ENCODE measurements at regions not wholly inside any gene's neighbourhood (a gene's known extent, or its start where the extent isn't known, plus 50 kb on each side); places are given as distances from the start of the nearest gene placed in this dataset.

- no peak for DNase-seq (ENCODE audit: low read depth)
Observed at GRCh38 chr9:73583576-73583975, 431.9 kb downstream of the ANXA1 start.

GRCh38 chr9:73595036-73595545 lies 443.4 kb downstream of the ANXA1 start:
- no peak overlapping the region for H3K4me3 ChIP-seq (ENCODE audit: low read depth, low read length)
- TF ChIP-seq CTCF (conservative IDR thresholded peaks at IDR 0.05; ENCODE audit: low read depth, low read length): no peak
- DNase-seq (ENCODE audit: low read depth): no peak

More at GRCh38 chr9:73583576-73583975, 431.9 kb downstream of the ANXA1 start:
- TF ChIP-seq CTCF (conservative IDR thresholded peaks at IDR 0.05; ENCODE audit: low read depth, low read length): no peak
- no peak overlapping the region for H3K4me3 ChIP-seq (ENCODE audit: low read depth, low read length)

GRCh38 chr9:73596321-73596720 lies 444.7 kb downstream of the ANXA1 start:
- no peak for DNase-seq (ENCODE audit: low read depth)
- H3K4me3 ChIP-seq (ENCODE audit: low read depth, low read length): no peak overlapping the region
- no peak for TF ChIP-seq CTCF (conservative IDR thresholded peaks at IDR 0.05; ENCODE audit: low read depth, low read length)

GRCh38 chr9:73597039-73597438 lies 445.4 kb downstream of the ANXA1 start:
- DNase-seq (ENCODE audit: low read depth): no peak
- no peak for TF ChIP-seq CTCF (conservative IDR thresholded peaks at IDR 0.05; ENCODE audit: low read depth, low read length)

GRCh38 chr9:73597771-73598170 lies 446.1 kb downstream of the ANXA1 start:
- no peak for TF ChIP-seq CTCF (conservative IDR thresholded peaks at IDR 0.05; ENCODE audit: low read depth, low read length)
- no peak overlapping the region for H3K4me3 ChIP-seq (ENCODE audit: low read depth, low read length)
- no peak for DNase-seq (ENCODE audit: low read depth)

More at GRCh38 chr9:73597039-73597438, 445.4 kb downstream of the ANXA1 start:
- H3K4me3 ChIP-seq (ENCODE audit: low read depth, low read length): no peak overlapping the region

- no peak for DNase-seq (ENCODE audit: low read depth)
- no peak for TF ChIP-seq CTCF (conservative IDR thresholded peaks at IDR 0.05; ENCODE audit: low read depth, low read length)
- H3K4me3 ChIP-seq (ENCODE audit: low read depth, low read length): no peak overlapping the region
Observed at GRCh38 chr9:73609381-73609780, 457.7 kb downstream of the ANXA1 start.

- no peak overlapping the region for H3K4me3 ChIP-seq (ENCODE audit: low read depth, low read length)
- DNase-seq (ENCODE audit: low read depth): no peak
- no peak for TF ChIP-seq CTCF (conservative IDR thresholded peaks at IDR 0.05; ENCODE audit: low read depth, low read length)
Observed at GRCh38 chr9:73611032-73611431, 459.4 kb downstream of the ANXA1 start.
